Panc1 (cell line): ENCODE measurements at regions not wholly inside any gene's neighbourhood (a gene's known extent, or its start where the extent isn't known, plus 50 kb on each side); places are given as distances from the start of the nearest gene placed in this dataset.

Experiments used
- POLR2AphosphoS5 ChIP-seq: IDR thresholded peaks from 2 replicates; pipeline ENCODE4 v1.6.1; 2012; ENCODE audit warnings: mild to moderate bottlenecking, low read depth, low read length, moderate library complexity
- REST ChIP-seq, 2 experiments: IDR thresholded peaks; 2 replicates each; pipeline ENCODE4 v1.6.1; 2011 to 2012; ENCODE audit warnings: low read depth in 2 of 2, control low read depth in 1 of 2, low read length in 1 of 2, mild to moderate bottlenecking in 1 of 2, moderate library complexity in 1 of 2; ENCODE audit not compliant: insufficient read depth in 1 of 2
- SIN3A ChIP-seq: IDR thresholded peaks from 2 replicates; pipeline ENCODE4 v1.6.1; 2012; ENCODE audit warnings: low read depth, mild to moderate bottlenecking, low read length, moderate library complexity, borderline replicate concordance; ENCODE audit not compliant: insufficient read depth
- TF ChIP-seq, protein P1 (sequence below): fragments of 450-650 bp; IDR thresholded peaks from 2 replicates; pipeline ENCODE4 v1.5.1; 2017; ENCODE audit warnings: mild to moderate bottlenecking

DNA sequence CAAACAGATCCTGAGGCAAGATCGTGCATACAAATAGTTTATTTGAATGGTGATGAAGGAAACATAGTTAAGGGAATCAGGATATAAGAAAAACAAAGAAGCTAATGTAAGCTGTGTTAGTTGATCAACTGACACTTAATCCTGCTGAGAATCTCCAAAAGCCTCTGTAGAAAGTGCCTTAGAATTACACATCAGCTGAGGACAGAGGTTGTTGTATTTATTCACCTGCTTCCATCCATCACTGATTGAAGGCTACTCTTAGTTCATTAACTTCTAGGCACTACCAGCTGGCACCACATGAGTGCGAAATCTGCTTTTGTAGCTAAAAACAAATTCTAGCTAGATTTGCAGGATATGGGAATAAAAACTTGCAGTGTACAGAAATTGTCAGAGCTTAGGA is 1082.0 kb upstream of the CNTN5 start:
- TF ChIP-seq, protein P1, sequence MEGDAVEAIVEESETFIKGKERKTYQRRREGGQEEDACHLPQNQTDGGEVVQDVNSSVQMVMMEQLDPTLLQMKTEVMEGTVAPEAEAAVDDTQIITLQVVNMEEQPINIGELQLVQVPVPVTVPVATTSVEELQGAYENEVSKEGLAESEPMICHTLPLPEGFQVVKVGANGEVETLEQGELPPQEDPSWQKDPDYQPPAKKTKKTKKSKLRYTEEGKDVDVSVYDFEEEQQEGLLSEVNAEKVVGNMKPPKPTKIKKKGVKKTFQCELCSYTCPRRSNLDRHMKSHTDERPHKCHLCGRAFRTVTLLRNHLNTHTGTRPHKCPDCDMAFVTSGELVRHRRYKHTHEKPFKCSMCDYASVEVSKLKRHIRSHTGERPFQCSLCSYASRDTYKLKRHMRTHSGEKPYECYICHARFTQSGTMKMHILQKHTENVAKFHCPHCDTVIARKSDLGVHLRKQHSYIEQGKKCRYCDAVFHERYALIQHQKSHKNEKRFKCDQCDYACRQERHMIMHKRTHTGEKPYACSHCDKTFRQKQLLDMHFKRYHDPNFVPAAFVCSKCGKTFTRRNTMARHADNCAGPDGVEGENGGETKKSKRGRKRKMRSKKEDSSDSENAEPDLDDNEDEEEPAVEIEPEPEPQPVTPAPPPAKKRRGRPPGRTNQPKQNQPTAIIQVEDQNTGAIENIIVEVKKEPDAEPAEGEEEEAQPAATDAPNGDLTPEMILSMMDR, result no peak
- TF ChIP-seq SIN3A (no peak), POLR2AphosphoS5 (no peak), REST (IDR thresholded peaks at IDR 0.05; ENCODE audit: insufficient read depth in 1 of 2, low read depth in 2 of 2, low read length in 1 of 2) (no peak)
